ENCODE measurements at regions not wholly inside any gene's neighbourhood (a gene's known extent, or its start where the extent isn't known, plus 50 kb on each side); places are given as distances from the start of the nearest gene placed in this dataset.

GRCh38 chr2:19548116-19548515, 189.7 kb upstream of the OSR1 start:
- TF ChIP-seq CTCF (IDR thresholded peaks at IDR 0.05) (no peak), POLR2A (IDR thresholded peaks at IDR 0.05) (no peak), EP300 (IDR thresholded peaks at IDR 0.05) (no peak)
